ENCODE measurements at regions not wholly inside any gene's neighbourhood (a gene's known extent, or its start where the extent isn't known, plus 50 kb on each side); places are given as distances from the start of the nearest gene placed in this dataset.
"Not testable (repeated sequence)": the region's sequence is repeated elsewhere in the genome, so short reads cannot be mapped to it uniquely, and the experiment has no call there.

DNA sequence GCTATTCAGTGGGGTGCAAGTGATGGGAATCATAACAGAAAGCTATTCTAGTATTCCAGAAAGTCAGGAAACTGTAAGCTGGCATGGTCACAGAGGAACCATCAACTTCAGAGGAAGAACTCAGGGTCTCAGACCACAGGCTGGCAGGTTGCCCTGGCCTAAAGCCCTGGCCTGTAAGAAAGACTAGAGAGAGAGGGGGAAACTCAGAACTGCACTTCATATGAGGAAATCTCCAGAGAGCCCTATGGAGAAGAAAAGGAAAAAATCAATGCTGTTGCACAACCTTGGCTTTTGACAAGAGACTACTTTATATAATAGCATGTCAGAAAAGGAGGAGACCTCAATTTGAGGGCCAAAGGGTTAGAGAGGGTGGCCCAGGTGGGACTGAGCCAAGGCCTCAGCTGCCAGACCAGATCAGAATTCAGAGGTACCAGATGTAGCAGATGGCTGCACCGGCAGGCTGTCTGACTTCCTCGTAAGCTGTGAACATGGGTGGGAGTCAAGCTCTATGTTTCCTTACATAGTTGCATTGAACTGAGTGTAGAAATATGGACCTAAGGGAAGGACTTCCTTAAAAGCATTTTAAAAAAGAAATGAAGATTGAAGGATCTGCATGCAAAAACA, 333.8 kb downstream of the PDCD6IP start:
- no peaks in the 10 kb centered on the region for H3K27me3 Mint-ChIP-seq

GRCh38 chr3:34139566-34139965, 341.1 kb downstream of the PDCD6IP start:
- H3K4me3 Mint-ChIP-seq: no peak overlapping the region
- no peaks in the 10 kb centered on the region for H3K4me1 Mint-ChIP-seq (ENCODE audit: low read depth)
- H3K27me3 Mint-ChIP-seq: no peaks in the 10 kb centered on the region
- no peak overlapping the region for H3K27ac Mint-ChIP-seq
- H3K9me3 Mint-ChIP-seq: peaks cover 9% of the 10 kb centered on the region
- H3K36me3 Mint-ChIP-seq (ENCODE audit: low read depth): no peaks in the 10 kb centered on the region

More for the DNA sequence above, 333.8 kb downstream of the PDCD6IP start:
- H3K9me3 Mint-ChIP-seq: peaks cover 4% of the 10 kb centered on the region
- no peaks in the 10 kb centered on the region for H3K4me1 Mint-ChIP-seq (ENCODE audit: low read depth)
- H3K27ac Mint-ChIP-seq: no peak overlapping the region
- H3K36me3 Mint-ChIP-seq (ENCODE audit: low read depth): no peaks in the 10 kb centered on the region
- no peak overlapping the region for H3K4me3 Mint-ChIP-seq

- Mint-ChIP-seq H3K27me3 (no peaks in the 10 kb centered on the region), H3K36me3 (ENCODE audit: low read depth) (no peaks in the 10 kb centered on the region), H3K9me3 (peaks cover 7% of the 10 kb centered on the region), H3K4me3 (no peak overlapping the region), H3K4me1 (ENCODE audit: low read depth) (no peaks in the 10 kb centered on the region), H3K27ac (no peak overlapping the region)
Observed at GRCh38 chr3:34140616-34141015, 342.2 kb downstream of the PDCD6IP start.

DNA sequence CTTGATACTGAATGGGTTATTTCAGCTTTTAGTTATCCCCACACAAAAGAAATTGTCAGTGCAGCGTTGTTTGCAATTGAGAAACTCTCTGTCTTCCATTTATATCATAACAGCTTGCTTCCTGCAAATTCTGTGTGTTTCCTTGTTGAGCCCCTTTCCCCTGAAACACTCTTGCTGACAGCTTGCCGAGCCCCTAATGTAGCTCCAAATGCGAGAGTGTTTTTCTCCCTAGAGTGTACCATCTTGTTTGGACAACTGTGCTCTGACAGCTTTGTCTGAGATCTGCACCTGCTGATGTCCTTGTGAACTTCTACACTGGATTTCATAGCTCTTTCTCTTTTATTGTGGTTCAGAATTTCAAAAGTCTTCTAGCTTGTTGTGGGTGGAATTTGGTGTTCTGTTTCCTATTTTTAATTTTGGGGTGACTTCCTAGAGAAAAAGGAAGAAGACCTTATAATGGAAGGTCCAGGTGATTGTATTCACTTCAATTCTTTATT, 343.5 kb downstream of the PDCD6IP start:
- H3K9me3 Mint-ChIP-seq: peaks cover 7% of the 10 kb centered on the region
- H3K36me3 Mint-ChIP-seq (ENCODE audit: low read depth): no peaks in the 10 kb centered on the region
- no peaks in the 10 kb centered on the region for H3K27me3 Mint-ChIP-seq
- H3K4me3 Mint-ChIP-seq: no peak overlapping the region
- H3K27ac Mint-ChIP-seq: no peak overlapping the region
- no peaks in the 10 kb centered on the region for H3K4me1 Mint-ChIP-seq (ENCODE audit: low read depth)

DNA sequence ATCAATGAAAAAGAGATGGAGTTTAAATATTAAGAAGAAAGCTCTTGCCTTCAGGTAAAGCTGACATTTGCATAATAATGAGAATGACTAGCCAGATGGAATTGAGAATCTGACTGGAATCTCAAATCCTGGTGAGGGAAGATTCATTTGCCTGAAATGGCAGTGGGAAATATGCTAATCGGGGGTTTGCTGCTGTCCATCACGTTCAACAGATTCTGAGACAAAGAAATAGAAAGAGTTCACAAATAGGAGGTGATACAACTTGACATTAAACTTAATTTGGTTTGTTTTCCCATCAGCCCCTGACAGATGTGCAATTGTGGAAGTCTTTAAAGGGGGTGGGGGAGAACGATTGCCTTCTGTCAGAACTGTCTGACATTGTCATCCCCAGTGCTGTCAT, 347.4 kb downstream of the PDCD6IP start:
- Mint-ChIP-seq H3K4me3 (no peak overlapping the region), H3K27me3 (no peaks in the 10 kb centered on the region), H3K27ac (no peak overlapping the region), H3K4me1 (ENCODE audit: low read depth) (no peaks in the 10 kb centered on the region), H3K36me3 (ENCODE audit: low read depth) (no peaks in the 10 kb centered on the region), H3K9me3 (no peaks in the 10 kb centered on the region)

DNA sequence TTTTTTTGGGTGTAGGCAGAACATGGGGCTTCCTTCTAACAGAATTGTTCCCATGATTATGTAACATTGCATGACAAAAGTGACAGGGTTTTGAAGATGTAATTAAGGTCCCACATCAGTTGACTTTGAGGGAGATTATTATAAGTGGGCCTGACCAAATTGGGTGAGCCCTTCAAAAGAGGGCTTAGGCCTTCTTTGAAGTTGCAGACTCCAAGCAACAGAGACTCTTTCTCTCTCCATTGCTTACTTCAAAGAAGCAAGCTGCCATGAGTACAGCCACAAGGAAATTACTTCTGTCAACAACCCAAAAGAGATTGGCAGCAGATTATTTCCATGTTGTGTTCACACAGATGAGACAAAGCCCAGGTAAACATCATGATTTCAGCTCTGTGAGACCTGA, 348.2 kb downstream of the PDCD6IP start:
- H3K36me3 Mint-ChIP-seq (ENCODE audit: low read depth): no peaks in the 10 kb centered on the region
- H3K4me3 Mint-ChIP-seq: no peak overlapping the region
- H3K27me3 Mint-ChIP-seq: no peaks in the 10 kb centered on the region
- H3K9me3 Mint-ChIP-seq: no peaks in the 10 kb centered on the region
- H3K4me1 Mint-ChIP-seq (ENCODE audit: low read depth): no peaks in the 10 kb centered on the region
- H3K27ac Mint-ChIP-seq: no peak overlapping the region

GRCh38 chr3:34150992-34151391, 352.6 kb downstream of the PDCD6IP start:
- Mint-ChIP-seq H3K27ac (no peak overlapping the region), H3K4me1 (ENCODE audit: low read depth) (no peaks in the 10 kb centered on the region), H3K27me3 (no peaks in the 10 kb centered on the region), H3K4me3 (no peak overlapping the region), H3K9me3 (no peaks in the 10 kb centered on the region), H3K36me3 (ENCODE audit: low read depth) (no peaks in the 10 kb centered on the region)

DNA sequence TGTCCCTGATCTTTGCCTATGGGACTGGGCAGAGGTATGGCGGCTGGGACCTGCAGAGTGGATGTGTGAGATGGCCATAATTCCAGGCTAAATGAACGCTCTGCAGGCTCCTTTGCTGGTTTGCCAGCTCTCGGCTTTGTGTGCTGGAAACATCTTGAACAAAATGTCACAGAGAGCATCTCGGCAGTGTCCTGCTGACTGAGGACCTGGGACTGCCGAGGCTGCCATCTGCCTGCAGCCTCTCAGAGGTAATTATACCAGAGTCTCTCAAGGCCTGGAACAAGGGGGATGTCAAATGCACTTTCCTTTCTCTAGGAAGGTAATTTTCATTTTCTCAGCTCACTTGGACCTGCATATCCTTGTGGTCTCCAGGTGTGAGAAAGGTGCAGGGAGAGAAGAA, 354.2 kb downstream of the PDCD6IP start:
- H3K9me3 Mint-ChIP-seq: no peaks in the 10 kb centered on the region
- H3K4me3 Mint-ChIP-seq: no peak overlapping the region
- H3K4me1 Mint-ChIP-seq (ENCODE audit: low read depth): no peaks in the 10 kb centered on the region
- no peak overlapping the region for H3K27ac Mint-ChIP-seq
- no peaks in the 10 kb centered on the region for H3K36me3 Mint-ChIP-seq (ENCODE audit: low read depth)
- H3K27me3 Mint-ChIP-seq: no peaks in the 10 kb centered on the region

GRCh38 chr3:34155108-34155507, 356.7 kb downstream of the PDCD6IP start:
- Mint-ChIP-seq H3K27me3 (no peaks in the 10 kb centered on the region), H3K4me3 (no peak overlapping the region), H3K9me3 (no peaks in the 10 kb centered on the region), H3K36me3 (ENCODE audit: low read depth) (no peaks in the 10 kb centered on the region), H3K4me1 (ENCODE audit: low read depth) (no peaks in the 10 kb centered on the region), H3K27ac (no peak overlapping the region)

GRCh38 chr3:34155666-34156065, 357.2 kb downstream of the PDCD6IP start:
- Mint-ChIP-seq H3K36me3 (ENCODE audit: low read depth) (no peaks in the 10 kb centered on the region), H3K9me3 (no peaks in the 10 kb centered on the region), H3K4me3 (no peak overlapping the region), H3K27ac (no peak overlapping the region), H3K4me1 (ENCODE audit: low read depth) (no peaks in the 10 kb centered on the region), H3K27me3 (no peaks in the 10 kb centered on the region)

GRCh38 chr3:34157491-34157890, 359.1 kb downstream of the PDCD6IP start:
- no peaks in the 10 kb centered on the region for H3K4me1 Mint-ChIP-seq (ENCODE audit: low read depth)
- no peaks in the 10 kb centered on the region for H3K9me3 Mint-ChIP-seq
- no peaks in the 10 kb centered on the region for H3K27me3 Mint-ChIP-seq
- H3K27ac Mint-ChIP-seq: no peak overlapping the region
- no peaks in the 10 kb centered on the region for H3K36me3 Mint-ChIP-seq (ENCODE audit: low read depth)
- no peak overlapping the region for H3K4me3 Mint-ChIP-seq

DNA sequence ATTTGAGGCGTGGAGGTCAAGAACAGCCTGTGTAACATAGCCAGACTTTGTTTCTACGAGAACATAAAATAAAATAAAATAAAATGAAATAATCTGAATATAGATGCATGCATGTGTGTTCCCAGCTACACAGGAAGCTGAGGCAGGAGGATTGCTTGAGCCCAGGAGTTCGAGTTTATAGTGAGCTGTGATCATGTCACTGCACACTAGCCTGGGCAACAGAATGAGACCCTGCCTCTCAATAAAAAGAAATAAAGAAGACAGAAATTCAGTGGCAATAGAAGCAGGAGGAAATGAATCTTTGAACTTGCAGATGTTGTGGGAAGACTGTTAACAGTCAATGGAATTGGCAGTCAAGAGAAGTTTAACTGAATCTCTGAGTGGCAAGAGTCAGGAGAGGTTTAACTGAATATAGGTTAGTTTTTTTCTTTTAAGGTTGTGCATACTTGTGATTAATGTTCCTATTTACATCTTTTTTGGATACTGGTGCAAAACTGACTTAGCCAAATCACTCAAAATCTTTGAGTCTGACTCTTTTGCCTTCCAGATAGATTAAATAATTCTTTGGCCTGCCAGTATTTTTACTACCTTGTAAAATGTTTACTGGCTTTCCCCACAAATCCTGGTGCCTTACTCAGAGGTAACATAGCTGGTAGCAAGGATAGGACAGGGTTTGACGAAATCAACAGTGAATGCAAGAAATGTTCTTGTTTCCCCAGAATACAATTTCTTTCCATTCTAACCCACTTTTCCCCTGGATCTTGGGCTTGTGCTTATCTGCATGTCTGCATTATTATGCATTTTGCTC, 361.4 kb downstream of the PDCD6IP start:
- H3K27me3 Mint-ChIP-seq: no peaks in the 10 kb centered on the region
- no peaks in the 10 kb centered on the region for H3K9me3 Mint-ChIP-seq
- H3K36me3 Mint-ChIP-seq (ENCODE audit: low read depth): no peaks in the 10 kb centered on the region

GRCh38 chr3:34169636-34170035, 371.2 kb downstream of the PDCD6IP start:
- H3K27me3 Mint-ChIP-seq; H3K4me3 Mint-ChIP-seq; H3K27ac Mint-ChIP-seq; H3K36me3 Mint-ChIP-seq (ENCODE audit: low read depth); H3K9me3 Mint-ChIP-seq; H3K4me1 Mint-ChIP-seq (ENCODE audit: low read depth): not testable (repeated sequence)

More for the DNA sequence above, 361.4 kb downstream of the PDCD6IP start:
- Mint-ChIP-seq H3K4me3 (no peak overlapping the region), H3K4me1 (ENCODE audit: low read depth) (no peaks in the 10 kb centered on the region), H3K27ac (no peak overlapping the region)

DNA sequence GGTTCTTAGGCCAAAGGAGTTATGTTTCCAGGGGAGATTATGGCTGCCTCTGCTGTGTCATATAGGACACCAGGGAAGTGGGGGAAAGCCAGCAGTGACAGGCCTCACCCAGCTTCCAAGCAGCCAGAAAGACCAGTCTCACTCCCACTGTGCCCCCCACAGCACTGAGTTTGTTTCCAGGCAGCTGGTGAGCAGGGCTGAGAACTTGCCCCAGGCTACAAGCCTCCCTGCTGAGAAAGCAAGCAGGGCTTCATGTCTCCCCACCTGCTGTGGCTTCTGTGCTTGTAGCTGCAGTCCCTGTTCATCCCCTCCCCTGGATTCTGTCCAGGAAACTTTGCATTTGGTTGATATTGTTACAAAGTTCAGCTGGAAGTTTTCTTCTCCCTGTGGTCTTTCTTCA, 376.3 kb downstream of the PDCD6IP start:
- peaks cover 14% of the 10 kb centered on the region for H3K27me3 Mint-ChIP-seq
- no peak overlapping the region for H3K4me3 Mint-ChIP-seq

GRCh38 chr3:34175636-34176176, 377.3 kb downstream of the PDCD6IP start:
- Mint-ChIP-seq H3K9me3 (peaks cover 6% of the 10 kb centered on the region), H3K36me3 (ENCODE audit: low read depth) (no peaks in the 10 kb centered on the region), H3K4me3 (no peak overlapping the region), H3K4me1 (ENCODE audit: low read depth) (no peaks in the 10 kb centered on the region), H3K27me3 (peaks cover 14% of the 10 kb centered on the region), H3K27ac (no peak overlapping the region)

More for the DNA sequence above, 376.3 kb downstream of the PDCD6IP start:
- no peaks in the 10 kb centered on the region for H3K4me1 Mint-ChIP-seq (ENCODE audit: low read depth)
- no peak overlapping the region for H3K27ac Mint-ChIP-seq
- H3K9me3 Mint-ChIP-seq: peaks cover 6% of the 10 kb centered on the region
- H3K36me3 Mint-ChIP-seq (ENCODE audit: low read depth): no peaks in the 10 kb centered on the region

All from stimulated activated naive CD8-positive, alpha-beta T cell treated with anti-CD3 and anti-CD28 coated beads, Interleukin-15, Interleukin-2, amounts not matched to agents 100 ng/mL and 50 ng/mL, for 24 hours (primary cell).